KMS-11 (cell line): ENCODE measurements at regions not wholly inside any gene's neighbourhood (a gene's known extent, or its start where the extent isn't known, plus 50 kb on each side); places are given as distances from the start of the nearest gene placed in this dataset.

ENCODE experiments used
- H2AFZ ChIP-seq: fragments of 200-600 bp; sonication (generic); 2 replicates; pipeline ENCODE4 v1.6.1; 2016; ENCODE audit warnings: antibody characterized with exemption, mixed run types, low read depth
- H3K27ac ChIP-seq: fragments of 200-600 bp; sonication (generic); 2 replicates; pipeline ENCODE4 v1.6.1; 2016; ENCODE audit warnings: mild to moderate bottlenecking, mixed run types
- H3K27me3 ChIP-seq: fragments of 200-600 bp; sonication (generic); 2 replicates; pipeline ENCODE4 v1.6.1; 2017; ENCODE audit warnings: mild to moderate bottlenecking, low read depth, mixed run types, moderate library complexity; ENCODE audit not compliant: insufficient read depth
- H3K36me3 ChIP-seq: fragments of 200-600 bp; sonication (generic); 2 replicates; pipeline ENCODE4 v1.6.1; 2017; ENCODE audit warnings: mild to moderate bottlenecking, mixed run types; ENCODE audit not compliant: insufficient read depth
- H3K4me1 ChIP-seq: fragments of 200-600 bp; sonication (generic); 2 replicates; pipeline ENCODE4 v1.6.1; 2016; ENCODE audit warnings: mild to moderate bottlenecking, low read depth, mixed run types; ENCODE audit not compliant: poor library complexity, severe bottlenecking
- H3K4me2 ChIP-seq: fragments of 200-600 bp; sonication (generic); 2 replicates; pipeline ENCODE4 v1.7.0; 2016; ENCODE audit warnings: mild to moderate bottlenecking, mixed run types
- H3K4me3 ChIP-seq: fragments of 200-600 bp; sonication (generic); IDR thresholded peaks from 2 replicates; pipeline ENCODE4 v1.6.1; 2017; ENCODE audit warnings: low read depth, low read length, mixed read lengths; ENCODE audit not compliant: insufficient read depth
- H3K79me2 ChIP-seq: fragments of 200-600 bp; sonication (generic); 2 replicates; pipeline ENCODE4 v1.6.1; 2016; ENCODE audit warnings: low read depth, mixed run types; ENCODE audit not compliant: insufficient read depth
- H3K9ac ChIP-seq: fragments of 200-600 bp; sonication (generic); 2 replicates; pipeline ENCODE4 v1.6.1; 2016; ENCODE audit warnings: mild to moderate bottlenecking, mixed run types
- H4K20me1 ChIP-seq: fragments of 200-600 bp; sonication (generic); 2 replicates; pipeline ENCODE4 v1.6.1; 2016; ENCODE audit warnings: mild to moderate bottlenecking, mixed run types; ENCODE audit not compliant: insufficient read depth
- CTCF ChIP-seq: fragments of 200-600 bp; sonication (generic); conservative IDR thresholded peaks from 2 replicates; pipeline ENCODE4 v1.6.1; 2017; ENCODE audit warnings: low read depth, mild to moderate bottlenecking, antibody characterized with exemption, low read length, moderate library complexity, mixed read lengths

GRCh38 chr19:31126236-31126635 is 223.0 kb downstream of the TSHZ3 start:
- Histone ChIP-seq H2AFZ (no peak overlapping the region), H3K79me2 (no peaks in the 10 kb centered on the region), H3K27me3 (no peaks in the 10 kb centered on the region), H3K4me2 (no peak overlapping the region), H3K4me3 (no peak overlapping the region), H4K20me1 (no peaks in the 10 kb centered on the region), H3K9ac (no peak overlapping the region), H3K36me3 (no peaks in the 10 kb centered on the region), H3K27ac (no peak overlapping the region), H3K4me1 (no peaks in the 10 kb centered on the region)
- TF ChIP-seq CTCF = no peak

DNA sequence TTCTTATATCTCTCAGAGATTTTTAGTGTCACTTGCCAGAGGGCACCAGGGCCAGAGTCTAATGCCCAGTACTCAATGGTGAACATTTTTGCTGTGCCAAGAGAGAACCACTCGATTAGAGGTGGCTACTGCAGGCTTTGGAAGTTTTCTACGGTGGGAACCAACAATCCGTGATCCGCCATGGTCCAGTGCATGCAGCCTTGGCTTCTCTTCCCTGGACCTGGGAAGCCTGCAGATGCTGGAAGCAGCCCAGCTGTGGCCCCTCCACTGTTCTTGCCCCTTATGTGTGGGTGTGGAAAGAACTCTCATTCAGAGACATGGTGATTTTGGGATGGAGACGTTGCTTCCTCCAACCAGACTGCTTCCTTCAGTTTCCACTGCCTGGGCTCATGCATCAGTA is 224.2 kb downstream of the TSHZ3 start:
- Histone ChIP-seq H3K36me3 (no peaks in the 10 kb centered on the region), H3K4me2 (no peak overlapping the region), H3K4me1 (no peaks in the 10 kb centered on the region), H3K4me3 (no peak overlapping the region), H3K79me2 (no peaks in the 10 kb centered on the region), H2AFZ (no peak overlapping the region), H3K9ac (no peak overlapping the region), H4K20me1 (no peaks in the 10 kb centered on the region), H3K27me3 (no peaks in the 10 kb centered on the region), H3K27ac (no peak overlapping the region)
- no peak for TF ChIP-seq CTCF

GRCh38 chr19:31121501-31121900 is 227.7 kb downstream of the TSHZ3 start:
- no peak for TF ChIP-seq CTCF
- H3K4me2 ChIP-seq = no peak overlapping the region
- H3K9ac ChIP-seq = no peak overlapping the region
- H3K36me3 ChIP-seq = no peaks in the 10 kb centered on the region
- H2AFZ ChIP-seq = no peak overlapping the region
- no peaks in the 10 kb centered on the region for H3K27me3 ChIP-seq
- no peaks in the 10 kb centered on the region for H4K20me1 ChIP-seq
- H3K4me3 ChIP-seq = no peak overlapping the region
- H3K4me1 ChIP-seq = no peaks in the 10 kb centered on the region
- no peak overlapping the region for H3K27ac ChIP-seq
- no peaks in the 10 kb centered on the region for H3K79me2 ChIP-seq

GRCh38 chr19:31120952-31121351 is 228.3 kb downstream of the TSHZ3 start:
- TF ChIP-seq CTCF = no peak
- Histone ChIP-seq H3K36me3 (no peaks in the 10 kb centered on the region), H3K79me2 (no peaks in the 10 kb centered on the region), H2AFZ (no peak overlapping the region), H4K20me1 (no peaks in the 10 kb centered on the region), H3K27ac (no peak overlapping the region), H3K4me1 (no peaks in the 10 kb centered on the region), H3K4me2 (no peak overlapping the region), H3K27me3 (no peaks in the 10 kb centered on the region), H3K4me3 (no peak overlapping the region), H3K9ac (no peak overlapping the region)
